B cell (primary cell): ENCODE measurements at regions not wholly inside any gene's neighbourhood (a gene's known extent, or its start where the extent isn't known, plus 50 kb on each side); places are given as distances from the start of the nearest gene placed in this dataset.

Experiments used
- ATAC-seq: fragments of 200-7000 bp; cut with Tn5 transposase; one replicate; pipeline ENCODE4 v1.10.0; 2021; ENCODE audit warnings: low read depth, mild to moderate bottlenecking, moderate number of reproducible peaks, moderate library complexity
- CTCF ChIA-PET: fragments of 350-600 bp; sonication (Branson Sonifier 250); formaldehyde crosslinking; loops from one replicate; lab custom pipeline; 2021; ENCODE audit warnings: antibody characterized with exemption, inconsistent platforms; lab: Charles Lee
- POLR2A ChIA-PET: fragments of 350-600 bp; sonication (Branson Sonifier 250); formaldehyde crosslinking; loops from one replicate; lab custom pipeline; 2021; ENCODE audit warnings: antibody characterized with exemption; lab: Charles Lee
- DNase-seq: peaks from one replicate; pipeline ENCODE4 v3.0.0; 2013
- H2AFZ ChIP-seq: 2 replicates; pipeline ENCODE4 v1.6.1; 2012; ENCODE audit warnings: mild to moderate bottlenecking, low read depth, low read length; ENCODE audit not compliant: insufficient read depth, poor library complexity, severe bottlenecking
- H3K27ac ChIP-seq, 2 donors: 1 replicate in 1 of 2; 2 replicates in 1 of 2; pipeline ENCODE4 v1.5.1; 2012 to 2013; ENCODE audit warnings: low read length in 2 of 2, mild to moderate bottlenecking in 2 of 2, moderate library complexity in 1 of 2
- H3K27me3 ChIP-seq, 4 experiments: fragments of 200-600 bp in 1 of 4; sonication (generic) in 1 of 4; replicated peaks in 1 of 4; 1 replicate in 2 of 4; 2 replicates in 2 of 4; pipeline versions ENCODE4 v1.6.1 to v1.7.0; 2013 to 2016; ENCODE audit warnings: low read length in 3 of 4, mild to moderate bottlenecking in 2 of 4, mixed read lengths in 1 of 4, moderate library complexity in 1 of 4; ENCODE audit not compliant: insufficient read depth in 4 of 4, control insufficient read depth in 3 of 4; ENCODE audit errors: control extremely low read depth in 1 of 4
- H3K36me3 ChIP-seq, 2 experiments: replicated peaks in 1 of 2; 1 replicate in 1 of 2; 2 replicates in 1 of 2; pipeline versions ENCODE4 v1.6.1 to v1.7.1; 2013; ENCODE audit warnings: low read length in 1 of 2; ENCODE audit not compliant: insufficient read depth in 2 of 2, control insufficient read depth in 1 of 2; ENCODE audit errors: control extremely low read depth in 1 of 2, extremely low read depth in 1 of 2
- H3K4me1 ChIP-seq, 2 donors: fragments of 200-600 bp in 1 of 2; sonication (generic) in 1 of 2; 1 replicate in 1 of 2; 2 replicates in 1 of 2; pipeline versions ENCODE4 v1.5.1 to v1.6.1; 2013 to 2017; ENCODE audit warnings: low read length in 2 of 2; ENCODE audit not compliant: control insufficient read depth in 2 of 2, insufficient read depth in 2 of 2
- H3K4me2 ChIP-seq: replicated peaks from 2 replicates; pipeline ENCODE3; 2012; ENCODE audit warnings: mild to moderate bottlenecking, low read depth, low read length; ENCODE audit not compliant: poor library complexity, severe bottlenecking
- H3K4me3 ChIP-seq, 5 experiments: fragments of 200-600 bp in 1 of 5; sonication (generic) in 1 of 5; 1 replicate in 3 of 5; 2 replicates in 2 of 5; pipeline versions ENCODE4 v1.5.1 to v1.7.0; 2011 to 2016; ENCODE audit warnings: low read length in 4 of 5, mild to moderate bottlenecking in 4 of 5, low read depth in 2 of 5, control low read depth in 1 of 5, moderate library complexity in 1 of 5; ENCODE audit not compliant: insufficient read depth in 1 of 5; ENCODE audit errors: control extremely low read depth in 1 of 5, extremely low read depth in 1 of 5
- H3K79me2 ChIP-seq: fragments of 200-600 bp; sonication (generic); one replicate; pipeline ENCODE4 v1.6.0; 2016; ENCODE audit warnings: low read length; ENCODE audit not compliant: control insufficient read depth, insufficient read depth
- H3K9ac ChIP-seq: fragments of 200-600 bp; sonication (generic); 2 replicates; pipeline ENCODE4 v1.6.1; 2017; ENCODE audit warnings: mild to moderate bottlenecking, low read length, moderate library complexity
- H3K9me3 ChIP-seq, 3 donors: one replicate each; pipeline versions ENCODE4 v1.6.1 to v1.7.1; 2013; ENCODE audit warnings: low read length in 2 of 3; ENCODE audit not compliant: control insufficient read depth in 2 of 3, insufficient read depth in 1 of 3; ENCODE audit errors: control extremely low read depth in 1 of 3
- H4K20me1 ChIP-seq: 2 replicates; pipeline ENCODE4 v1.6.0; 2012; ENCODE audit warnings: mild to moderate bottlenecking, low read length; ENCODE audit not compliant: insufficient read depth, control insufficient read depth, poor library complexity, severe bottlenecking
- H3K27ac Mint-ChIP-seq: one replicate; pipeline ENCODE4 v1.8.0; 2021; ENCODE audit warnings: mixed read lengths
- H3K27me3 Mint-ChIP-seq: one replicate; pipeline ENCODE4 v1.8.0; 2021; ENCODE audit warnings: mixed read lengths
- H3K4me1 Mint-ChIP-seq: one replicate; pipeline ENCODE4 v1.8.0; 2021; ENCODE audit warnings: mixed read lengths
- H3K4me3 Mint-ChIP-seq: one replicate; pipeline ENCODE4 v1.8.0; 2021; ENCODE audit warnings: mixed read lengths
- H3K9me3 Mint-ChIP-seq: one replicate; pipeline ENCODE4 v1.8.0; 2022; ENCODE audit warnings: mixed read lengths; ENCODE audit not compliant: insufficient read depth
- EZH2 ChIP-seq: IDR thresholded peaks from 2 replicates; pipeline ENCODE4 v1.6.1; 2012; ENCODE audit warnings: borderline replicate concordance, low read depth, mild to moderate bottlenecking, moderate library complexity, low read length; ENCODE audit not compliant: insufficient read depth, poor library complexity, severe bottlenecking
- WGBS: methylation state at CpG from one replicate; pipeline ENCODE4 v1.1.5; 2013; ENCODE audit warnings: missing lambda C conversion rate; ENCODE audit not compliant: insufficient coverage; 5-methylcytosine and 5-hydroxymethylcytosine counted together
- intact Hi-C: fragments of 100-400 bp; cut with micrococcal nuclease; formaldehyde crosslinking; loops from one replicate; pipeline ENCODE4 v1.10.0; 2022
- TF ChIP-seq, protein P1 (sequence below): fragments of 200-600 bp; IDR thresholded peaks from one replicate; pipeline ENCODE4 v1.8.0; 2022; ENCODE audit warnings: antibody characterized with exemption, mild to moderate bottlenecking

DNA sequence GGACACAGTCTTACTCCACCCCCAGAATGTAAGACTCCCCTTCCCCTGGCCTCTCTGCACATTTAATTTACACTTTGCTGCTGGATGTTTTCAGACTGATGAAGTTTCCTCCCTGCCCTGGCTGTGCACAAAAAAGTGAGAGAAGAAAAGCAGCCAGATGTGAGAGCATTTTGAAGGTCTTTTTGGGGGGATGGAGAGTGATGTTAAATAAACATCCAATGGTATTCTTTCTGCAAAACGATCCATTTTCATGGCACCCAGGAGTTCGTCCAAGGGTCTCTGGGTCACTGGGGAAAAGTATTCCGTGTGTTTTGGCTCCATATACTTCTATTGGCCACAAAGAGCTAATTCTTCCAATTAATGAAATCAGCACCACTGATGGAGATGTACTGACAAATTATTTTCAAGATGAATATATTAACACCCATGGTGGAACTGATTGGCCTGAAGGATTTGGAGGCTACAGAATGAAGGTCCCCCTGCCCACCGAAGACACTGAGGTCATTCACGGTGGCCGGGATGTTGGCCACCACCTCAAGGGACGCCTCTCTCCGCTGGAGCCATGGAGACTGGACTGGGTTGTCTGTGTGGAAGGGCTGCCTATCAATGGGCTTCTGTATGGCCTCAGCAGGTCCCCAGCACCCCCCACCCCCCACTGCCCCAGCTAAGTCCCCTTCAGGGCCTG is 107.6 kb upstream of the PKDCC start:
- WGBS = 97% methylated on average over 3 of the region's 8 CpGs
- POLR2A ChIA-PET = no interaction called here

DNA sequence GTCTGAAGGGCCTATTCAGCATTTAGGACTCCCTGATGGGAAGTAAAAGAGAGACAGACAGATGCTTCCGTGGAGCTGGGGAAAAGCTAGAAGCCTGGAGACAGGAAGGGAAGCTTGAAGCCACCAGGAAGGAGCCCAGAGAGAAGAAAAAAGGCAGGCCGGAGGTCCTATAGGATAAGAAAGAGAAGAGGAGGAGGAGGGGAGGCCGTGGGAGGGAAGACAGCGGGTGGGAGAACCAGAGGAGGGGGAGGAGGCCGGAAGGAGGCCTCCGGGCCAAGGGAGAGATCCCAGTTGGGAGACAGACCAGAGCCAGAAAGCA is 107.1 kb upstream of the PKDCC start:
- H3K9ac ChIP-seq = no peak overlapping the region
- POLR2A ChIA-PET = no interaction called here
- Mint-ChIP-seq H3K27ac (no peak overlapping the region), H3K27me3 (peaks cover 16% of the 10 kb centered on the region), H3K4me1 (no peaks in the 10 kb centered on the region), H3K9me3 (no peaks in the 10 kb centered on the region), H3K4me3 (no peak overlapping the region)
- H3K36me3 ChIP-seq = no peaks in the 10 kb centered on the region
- CTCF ChIA-PET = no interaction called here
- H3K27me3 ChIP-seq = peaks cover 0 to 8% (median 1%) of the 10 kb centered on the region in 4 experiments
- no peaks in the 10 kb centered on the region for H3K9me3 ChIP-seq
- no peak overlapping the region for H3K4me2 ChIP-seq
- H3K27ac ChIP-seq = no peak overlapping the region
- no peak overlapping the region for H3K4me3 ChIP-seq
- no peak overlapping the region for H2AFZ ChIP-seq
- intact Hi-C loops = no loop called here
- TF ChIP-seq, protein P1, sequence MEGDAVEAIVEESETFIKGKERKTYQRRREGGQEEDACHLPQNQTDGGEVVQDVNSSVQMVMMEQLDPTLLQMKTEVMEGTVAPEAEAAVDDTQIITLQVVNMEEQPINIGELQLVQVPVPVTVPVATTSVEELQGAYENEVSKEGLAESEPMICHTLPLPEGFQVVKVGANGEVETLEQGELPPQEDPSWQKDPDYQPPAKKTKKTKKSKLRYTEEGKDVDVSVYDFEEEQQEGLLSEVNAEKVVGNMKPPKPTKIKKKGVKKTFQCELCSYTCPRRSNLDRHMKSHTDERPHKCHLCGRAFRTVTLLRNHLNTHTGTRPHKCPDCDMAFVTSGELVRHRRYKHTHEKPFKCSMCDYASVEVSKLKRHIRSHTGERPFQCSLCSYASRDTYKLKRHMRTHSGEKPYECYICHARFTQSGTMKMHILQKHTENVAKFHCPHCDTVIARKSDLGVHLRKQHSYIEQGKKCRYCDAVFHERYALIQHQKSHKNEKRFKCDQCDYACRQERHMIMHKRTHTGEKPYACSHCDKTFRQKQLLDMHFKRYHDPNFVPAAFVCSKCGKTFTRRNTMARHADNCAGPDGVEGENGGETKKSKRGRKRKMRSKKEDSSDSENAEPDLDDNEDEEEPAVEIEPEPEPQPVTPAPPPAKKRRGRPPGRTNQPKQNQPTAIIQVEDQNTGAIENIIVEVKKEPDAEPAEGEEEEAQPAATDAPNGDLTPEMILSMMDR = no peak
- TF ChIP-seq EZH2 = no peak
- H3K79me2 ChIP-seq = no peaks in the 10 kb centered on the region
- ATAC-seq (no peak), DNase-seq (no peak)
- 62% methylated on average over 4 of the region's 6 CpGs for WGBS
- no peaks in the 10 kb centered on the region for H4K20me1 ChIP-seq
- H3K4me1 ChIP-seq = no peaks in the 10 kb centered on the region

More for the DNA sequence above, 107.6 kb upstream of the PKDCC start:
- H2AFZ ChIP-seq = no peak overlapping the region
- CTCF ChIA-PET = no interaction called here
- peaks cover 0 to 8% (median 1%) of the 10 kb centered on the region in 4 experiments for H3K27me3 ChIP-seq
- Mint-ChIP-seq H3K9me3 (no peaks in the 10 kb centered on the region), H3K27ac (no peak overlapping the region), H3K4me1 (no peaks in the 10 kb centered on the region), H3K4me3 (no peak overlapping the region), H3K27me3 (peaks cover 16% of the 10 kb centered on the region)
- no peaks in the 10 kb centered on the region for H3K4me1 ChIP-seq
- no peak for ATAC-seq
- H3K4me2 ChIP-seq = no peak overlapping the region
- no peaks in the 10 kb centered on the region for H3K9me3 ChIP-seq
- intact Hi-C loops = no loop called here
- no peaks in the 10 kb centered on the region for H3K36me3 ChIP-seq
- H3K9ac ChIP-seq = no peak overlapping the region
- no peaks in the 10 kb centered on the region for H3K79me2 ChIP-seq
- H4K20me1 ChIP-seq = no peaks in the 10 kb centered on the region
- H3K27ac ChIP-seq = no peak overlapping the region
- TF ChIP-seq, protein P1 = no peak
- TF ChIP-seq EZH2 = no peak
- H3K4me3 ChIP-seq = no peak overlapping the region
- DNase-seq = no peak
